K562 (cell line): ENCODE measurements at regions not wholly inside any gene's neighbourhood (a gene's known extent, or its start where the extent isn't known, plus 50 kb on each side); places are given as distances from the start of the nearest gene placed in this dataset.

Source experiments
- ILK ChIP-seq: fragments of 450-650 bp; IDR thresholded peaks from 2 replicates; pipeline ENCODE4 v1.6.1; 2016; ENCODE audit warnings: missing genetic modification characterization, low read depth, mild to moderate bottlenecking, missing compliant biosample characterization, moderate library complexity, borderline replicate concordance
- JUND ChIP-seq, 2 experiments: IDR thresholded peaks; 2 replicates in 1 of 2; 3 replicates in 1 of 2; pipeline ENCODE4 v1.6.1; 2011; ENCODE audit warnings: borderline replicate concordance in 2 of 2, low read depth in 2 of 2, low read length in 2 of 2, improper control_type of control experiment in 1 of 2, missing biosample characterization in 1 of 2, missing genetic modification characterization in 1 of 2, missing genetic modification reagents in 1 of 2
- LCOR ChIP-seq: sonication (generic); formaldehyde crosslinking; IDR thresholded peaks from 2 replicates; pipeline ENCODE4 v1.8.0; 2022; ENCODE audit warnings: mild to moderate bottlenecking, missing genetic modification reagents
- TF ChIP-seq, protein P1 (sequence below): fragments of 250-450 bp; sonication (Bioruptor Pico); IDR thresholded peaks from 2 replicates; pipeline ENCODE4 v1.5.0; 2021; ENCODE audit warnings: mild to moderate bottlenecking, moderate library complexity
- TF ChIP-seq, protein P2 (sequence below): fragments of 250-450 bp; sonication (Bioruptor Pico); IDR thresholded peaks from 2 replicates; pipeline ENCODE4 v1.5.0; 2021

GRCh38 chr16:86071611-86072240 is 172.8 kb downstream of the IRF8 start (continued):
- TF ChIP-seq ILK (tag): no peak
- TF ChIP-seq, protein P1, sequence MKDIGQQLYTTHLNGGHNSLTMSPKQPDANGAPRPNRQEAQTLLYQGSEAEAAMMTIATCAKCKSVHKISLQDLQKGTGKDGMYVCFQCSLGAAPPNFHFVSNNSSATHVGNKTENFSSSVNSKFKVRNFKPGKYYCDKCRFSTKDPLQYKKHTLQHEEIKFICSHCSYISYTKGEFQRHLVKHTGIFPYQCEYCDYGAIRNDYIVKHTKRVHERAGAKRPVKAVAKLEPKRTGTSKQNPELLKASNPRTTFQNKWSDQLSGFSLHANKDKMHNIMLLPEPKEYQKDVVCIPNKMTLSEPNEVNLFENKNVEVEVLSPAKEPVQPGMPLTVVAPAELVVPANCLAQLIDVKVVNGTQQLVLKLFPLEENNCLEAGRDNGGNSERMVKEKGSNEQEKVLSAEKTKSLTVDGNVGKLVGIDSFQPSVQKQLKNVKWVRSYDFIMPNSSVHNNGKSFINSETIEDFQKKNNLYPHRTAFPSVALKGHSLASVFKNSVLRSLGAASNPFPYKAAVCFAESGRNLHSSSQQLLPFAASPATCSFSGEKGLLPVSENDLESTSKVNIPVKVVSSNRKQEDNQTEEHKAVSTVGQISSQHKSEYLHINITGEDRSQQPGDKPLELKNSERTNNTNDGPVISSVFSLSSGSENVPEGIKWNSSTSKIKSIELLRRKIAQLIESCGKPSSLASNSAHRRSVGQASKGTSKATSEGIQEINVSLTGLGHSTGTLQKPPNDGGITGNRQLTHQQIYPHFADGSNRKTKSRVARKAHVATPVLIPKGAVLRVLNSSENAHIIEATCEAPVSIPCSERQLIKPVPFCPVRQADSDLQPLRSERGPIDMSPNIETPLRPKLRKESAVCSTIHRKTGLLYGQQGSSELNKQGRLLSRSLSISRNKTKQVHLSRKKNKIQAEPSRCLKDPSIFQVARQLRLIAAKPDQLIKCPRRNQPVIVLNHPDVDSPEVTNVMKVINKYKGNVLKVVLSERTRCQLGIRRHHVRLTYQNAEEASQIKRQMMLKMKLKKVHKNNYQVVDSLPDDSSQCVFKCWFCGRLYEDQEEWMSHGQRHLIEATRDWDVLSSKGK: no peak
- no peak for TF ChIP-seq LCOR (CRISPR knock-in tag)
- TF ChIP-seq JUND (IDR thresholded peaks at IDR 0.05; ENCODE audit: borderline replicate concordance, low read depth, low read length): no peak
- no peak for TF ChIP-seq JUND (tag; IDR thresholded peaks at IDR 0.05; ENCODE audit: borderline replicate concordance, low read depth, low read length)
- TF ChIP-seq, protein P2, sequence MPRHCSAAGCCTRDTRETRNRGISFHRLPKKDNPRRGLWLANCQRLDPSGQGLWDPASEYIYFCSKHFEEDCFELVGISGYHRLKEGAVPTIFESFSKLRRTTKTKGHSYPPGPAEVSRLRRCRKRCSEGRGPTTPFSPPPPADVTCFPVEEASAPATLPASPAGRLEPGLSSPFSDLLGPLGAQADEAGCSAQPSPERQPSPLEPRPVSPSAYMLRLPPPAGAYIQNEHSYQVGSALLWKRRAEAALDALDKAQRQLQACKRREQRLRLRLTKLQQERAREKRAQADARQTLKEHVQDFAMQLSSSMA (CRISPR knock-in tag): no peak
